PC-3 (cell line): ENCODE measurements at regions not wholly inside any gene's neighbourhood (a gene's known extent, or its start where the extent isn't known, plus 50 kb on each side); places are given as distances from the start of the nearest gene placed in this dataset.

Experiments used
- CTCF ChIP-seq: fragments of 300-600 bp; sonication (generic); conservative IDR thresholded peaks from 2 replicates; pipeline ENCODE4 v1.5.1; 2017; ENCODE audit warnings: antibody characterized with exemption, low read depth, mild to moderate bottlenecking, low read length
- EZH2 ChIP-seq: fragments of 300-600 bp; sonication (generic); IDR thresholded peaks from one replicate; pipeline ENCODE4 v1.6.1; 2017; ENCODE audit warnings: antibody characterized with exemption, mild to moderate bottlenecking, low read length; ENCODE audit not compliant: unreplicated experiment

GRCh38 chr11:127607487-127608085, 607.0 kb upstream of the KIRREL3 start:
- TF ChIP-seq CTCF = no peak
- TF ChIP-seq EZH2 = no peak
